ENCODE measurements at regions not wholly inside any gene's neighbourhood (a gene's known extent, or its start where the extent isn't known, plus 50 kb on each side); places are given as distances from the start of the nearest gene placed in this dataset.

GRCh38 chr4:151606061-151606460, 154.7 kb downstream of the GATB start:
- no peaks in the 10 kb centered on the region for H3K79me2 ChIP-seq (ENCODE audit: insufficient read depth, low read length)
- no peak overlapping the region for H3K4me2 ChIP-seq (ENCODE audit: low read length)

DNA sequence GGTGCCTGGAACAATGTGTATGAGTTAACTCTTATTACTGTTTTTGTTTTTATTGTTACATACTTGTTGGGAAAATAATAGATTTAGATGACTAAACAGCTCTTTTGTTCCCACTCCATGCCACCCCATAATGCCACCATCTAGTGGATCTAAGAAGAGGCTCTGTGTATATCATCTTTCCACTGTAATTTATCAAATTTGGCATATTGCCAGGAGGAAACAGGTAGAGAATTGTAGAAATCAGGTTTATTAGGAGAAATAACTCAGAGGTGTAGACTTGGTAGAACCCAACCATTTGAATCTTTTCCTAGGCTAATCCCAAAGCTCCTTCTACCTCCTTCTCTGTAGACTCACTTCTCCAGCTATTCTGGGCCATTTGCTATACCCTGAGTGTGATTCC, 150.6 kb downstream of the GATB start:
- no peaks in the 10 kb centered on the region for H3K36me3 ChIP-seq (ENCODE audit: insufficient read depth, low read length)
- H3K27ac ChIP-seq (ENCODE audit: low read depth, low read length): no peak overlapping the region
- H3K9ac ChIP-seq (ENCODE audit: low read length): no peak overlapping the region
- no peaks in the 10 kb centered on the region for H3K36me3 Mint-ChIP-seq (ENCODE audit: low read depth, unreplicated experiment)
- H3K4me1 ChIP-seq (ENCODE audit: insufficient read depth, low read length): no peaks in the 10 kb centered on the region
- H3K27ac Mint-ChIP-seq (ENCODE audit: unreplicated experiment): no peak overlapping the region
- no peak for DNase-seq (ENCODE audit: low read depth)
- H3K4me2 ChIP-seq (ENCODE audit: low read length): no peak overlapping the region
- no peak overlapping the region for H3K4me3 Mint-ChIP-seq (ENCODE audit: unreplicated experiment)
- H3K27me3 Mint-ChIP-seq (ENCODE audit: low read depth, unreplicated experiment): no peaks in the 10 kb centered on the region
- H3K4me1 Mint-ChIP-seq (ENCODE audit: low read depth, unreplicated experiment): peaks cover 13% of the 10 kb centered on the region
- TF ChIP-seq EZH2 (IDR thresholded peaks at IDR 0.05; ENCODE audit: insufficient read depth, low read length): no peak
- TF ChIP-seq CTCF (IDR thresholded peaks at IDR 0.05; ENCODE audit: insufficient read depth, low read depth, low read length): no peak
- H4K20me1 ChIP-seq (ENCODE audit: insufficient read depth, low read length): no peaks in the 10 kb centered on the region
- H3K4me3 ChIP-seq (ENCODE audit: insufficient read depth, low read depth, low read length): no peak overlapping the region
- H3K27me3 ChIP-seq (ENCODE audit: insufficient read depth, low read length): no peaks in the 10 kb centered on the region
- H2AFZ ChIP-seq (ENCODE audit: low read depth, low read length): no peak overlapping the region
- no peaks in the 10 kb centered on the region for H3K9me3 ChIP-seq (ENCODE audit: insufficient read depth, low read depth, low read length)
- FAIRE-seq: no peak
- H3K9me3 Mint-ChIP-seq (ENCODE audit: unreplicated experiment): no peaks in the 10 kb centered on the region
- H3K79me2 ChIP-seq (ENCODE audit: insufficient read depth, low read length): no peaks in the 10 kb centered on the region

More at GRCh38 chr4:151606061-151606460, 154.7 kb downstream of the GATB start:
- no peaks in the 10 kb centered on the region for H3K36me3 Mint-ChIP-seq (ENCODE audit: low read depth, unreplicated experiment)
- Histone ChIP-seq H3K4me1 (ENCODE audit: insufficient read depth, low read length) (no peaks in the 10 kb centered on the region), H3K4me3 (ENCODE audit: insufficient read depth, low read depth, low read length) (no peak overlapping the region), H2AFZ (ENCODE audit: low read depth, low read length) (no peak overlapping the region), H3K27me3 (ENCODE audit: insufficient read depth, low read length) (no peaks in the 10 kb centered on the region), H3K36me3 (ENCODE audit: insufficient read depth, low read length) (no peaks in the 10 kb centered on the region), H3K9me3 (ENCODE audit: insufficient read depth, low read depth, low read length) (no peaks in the 10 kb centered on the region), H3K27ac (ENCODE audit: low read depth, low read length) (no peak overlapping the region), H3K9ac (ENCODE audit: low read length) (no peak overlapping the region), H4K20me1 (ENCODE audit: insufficient read depth, low read length) (no peaks in the 10 kb centered on the region)
- no peak overlapping the region for H3K4me3 Mint-ChIP-seq (ENCODE audit: unreplicated experiment)
- DNase-seq (ENCODE audit: low read depth): no peak
- H3K27me3 Mint-ChIP-seq (ENCODE audit: low read depth, unreplicated experiment): no peaks in the 10 kb centered on the region
- H3K4me1 Mint-ChIP-seq (ENCODE audit: low read depth, unreplicated experiment): peaks cover 7% of the 10 kb centered on the region
- no peak overlapping the region for H3K27ac Mint-ChIP-seq (ENCODE audit: unreplicated experiment)
- H3K9me3 Mint-ChIP-seq (ENCODE audit: unreplicated experiment): peaks cover 3% of the 10 kb centered on the region
- TF ChIP-seq EZH2 (IDR thresholded peaks at IDR 0.05; ENCODE audit: insufficient read depth, low read length) (no peak), CTCF (IDR thresholded peaks at IDR 0.05; ENCODE audit: insufficient read depth, low read depth, low read length) (no peak)
- FAIRE-seq: no peak

- H3K9me3 ChIP-seq (ENCODE audit: insufficient read depth, low read depth, low read length): no peaks in the 10 kb centered on the region
- DNase-seq (ENCODE audit: low read depth) (no peak), FAIRE-seq (no peak)
- Mint-ChIP-seq H3K27me3 (ENCODE audit: low read depth, unreplicated experiment) (no peaks in the 10 kb centered on the region), H3K9me3 (ENCODE audit: unreplicated experiment) (no peaks in the 10 kb centered on the region), H3K4me3 (ENCODE audit: unreplicated experiment) (no peak overlapping the region), H3K27ac (ENCODE audit: unreplicated experiment) (no peak overlapping the region), H3K36me3 (ENCODE audit: low read depth, unreplicated experiment) (no peaks in the 10 kb centered on the region), H3K4me1 (ENCODE audit: low read depth, unreplicated experiment) (peaks cover 9% of the 10 kb centered on the region)
- H3K9ac ChIP-seq (ENCODE audit: low read length): no peak overlapping the region
- H3K4me1 ChIP-seq (ENCODE audit: insufficient read depth, low read length): no peaks in the 10 kb centered on the region
- no peak overlapping the region for H3K4me2 ChIP-seq (ENCODE audit: low read length)
- no peak overlapping the region for H3K4me3 ChIP-seq (ENCODE audit: insufficient read depth, low read depth, low read length)
- no peaks in the 10 kb centered on the region for H4K20me1 ChIP-seq (ENCODE audit: insufficient read depth, low read length)
- TF ChIP-seq CTCF (IDR thresholded peaks at IDR 0.05; ENCODE audit: insufficient read depth, low read depth, low read length) (no peak), EZH2 (IDR thresholded peaks at IDR 0.05; ENCODE audit: insufficient read depth, low read length) (no peak)
- no peaks in the 10 kb centered on the region for H3K79me2 ChIP-seq (ENCODE audit: insufficient read depth, low read length)
- H3K27ac ChIP-seq (ENCODE audit: low read depth, low read length): no peak overlapping the region
- H2AFZ ChIP-seq (ENCODE audit: low read depth, low read length): no peak overlapping the region
- no peaks in the 10 kb centered on the region for H3K36me3 ChIP-seq (ENCODE audit: insufficient read depth, low read length)
- H3K27me3 ChIP-seq (ENCODE audit: insufficient read depth, low read length): no peaks in the 10 kb centered on the region
These were observed 148.8 kb downstream of the GATB start for GRCh38 chr4:151611960-151612359.

Data from astrocyte (in vitro differentiated cells and primary cell).